Neural crest cell (in vitro differentiated cells): ENCODE measurements at regions not wholly inside any gene's neighbourhood (a gene's known extent, or its start where the extent isn't known, plus 50 kb on each side); places are given as distances from the start of the nearest gene placed in this dataset.

Experiments
- DNase-seq: peaks from one replicate; pipeline ENCODE4 v3.0.0; 2021; ENCODE audit warnings: low read depth, mixed read lengths, low spot score
- H3K27ac Mint-ChIP-seq: one replicate; pipeline ENCODE4 v1.8.0; 2021; ENCODE audit warnings: mild to moderate bottlenecking, mixed read lengths; ENCODE audit not compliant: unreplicated experiment
- H3K27me3 Mint-ChIP-seq: 2 replicates; pipeline ENCODE4 v1.8.0; 2021; ENCODE audit warnings: low read depth, mild to moderate bottlenecking, mixed read lengths
- H3K36me3 Mint-ChIP-seq: 2 replicates; pipeline ENCODE4 v1.8.0; 2021; ENCODE audit warnings: low read depth, mild to moderate bottlenecking, mixed read lengths
- H3K4me1 Mint-ChIP-seq: 2 replicates; pipeline ENCODE4 v1.8.0; 2021; ENCODE audit warnings: mixed read lengths
- H3K4me3 Mint-ChIP-seq: one replicate; pipeline ENCODE4 v1.8.0; 2021; ENCODE audit warnings: mild to moderate bottlenecking, mixed read lengths
- H3K9me3 Mint-ChIP-seq: 2 replicates; pipeline ENCODE4 v1.8.0; 2021; ENCODE audit warnings: mixed read lengths
- TF ChIP-seq, protein P1 (sequence below): fragments of 200-600 bp; sonication (generic); conservative IDR thresholded peaks from 2 replicates; pipeline ENCODE4 v1.5.0; 2021; ENCODE audit warnings: antibody characterized with exemption, mild to moderate bottlenecking

GRCh38 chr3:182699550-182700170 is 93.6 kb upstream of the ATP11B start:
- Mint-ChIP-seq H3K36me3 (no peaks in the 10 kb centered on the region), H3K4me1 (peaks cover 5% of the 10 kb centered on the region), H3K27me3 (peaks cover 4% of the 10 kb centered on the region), H3K9me3 (peaks cover 3% of the 10 kb centered on the region), H3K4me3 (no peak overlapping the region), H3K27ac (no peak overlapping the region)
- DNase-seq: no peak
- TF ChIP-seq, protein P1, sequence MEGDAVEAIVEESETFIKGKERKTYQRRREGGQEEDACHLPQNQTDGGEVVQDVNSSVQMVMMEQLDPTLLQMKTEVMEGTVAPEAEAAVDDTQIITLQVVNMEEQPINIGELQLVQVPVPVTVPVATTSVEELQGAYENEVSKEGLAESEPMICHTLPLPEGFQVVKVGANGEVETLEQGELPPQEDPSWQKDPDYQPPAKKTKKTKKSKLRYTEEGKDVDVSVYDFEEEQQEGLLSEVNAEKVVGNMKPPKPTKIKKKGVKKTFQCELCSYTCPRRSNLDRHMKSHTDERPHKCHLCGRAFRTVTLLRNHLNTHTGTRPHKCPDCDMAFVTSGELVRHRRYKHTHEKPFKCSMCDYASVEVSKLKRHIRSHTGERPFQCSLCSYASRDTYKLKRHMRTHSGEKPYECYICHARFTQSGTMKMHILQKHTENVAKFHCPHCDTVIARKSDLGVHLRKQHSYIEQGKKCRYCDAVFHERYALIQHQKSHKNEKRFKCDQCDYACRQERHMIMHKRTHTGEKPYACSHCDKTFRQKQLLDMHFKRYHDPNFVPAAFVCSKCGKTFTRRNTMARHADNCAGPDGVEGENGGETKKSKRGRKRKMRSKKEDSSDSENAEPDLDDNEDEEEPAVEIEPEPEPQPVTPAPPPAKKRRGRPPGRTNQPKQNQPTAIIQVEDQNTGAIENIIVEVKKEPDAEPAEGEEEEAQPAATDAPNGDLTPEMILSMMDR: no peak

DNA sequence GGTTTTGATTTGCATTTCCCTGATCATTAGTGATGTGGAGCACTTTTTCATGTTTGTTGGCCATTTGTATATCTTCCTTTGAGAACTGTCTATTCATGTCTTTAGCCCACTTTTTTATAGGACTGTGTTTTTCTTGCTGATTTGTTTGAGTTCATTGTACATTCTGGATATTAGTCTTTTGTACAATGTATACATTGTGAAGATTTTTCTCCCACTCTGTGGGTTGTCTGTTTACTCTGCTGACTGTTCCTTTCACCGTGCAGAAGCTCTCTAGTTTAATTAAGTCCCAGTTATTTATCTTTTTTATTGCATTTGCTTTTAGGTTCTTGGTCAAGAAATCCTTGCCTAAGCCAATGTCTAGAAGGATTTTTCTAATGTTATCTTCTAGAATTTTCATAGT is 91.1 kb upstream of the ATP11B start:
- no peak for DNase-seq
- no peak overlapping the region for H3K4me3 Mint-ChIP-seq
- H3K27ac Mint-ChIP-seq: no peak overlapping the region
- H3K9me3 Mint-ChIP-seq: peaks cover 3% of the 10 kb centered on the region
- H3K27me3 Mint-ChIP-seq: no peaks in the 10 kb centered on the region
- TF ChIP-seq, protein P1: no peak
- H3K36me3 Mint-ChIP-seq: no peaks in the 10 kb centered on the region
- H3K4me1 Mint-ChIP-seq: peaks cover 2% of the 10 kb centered on the region

GRCh38 chr3:182703233-182703632 is 90.1 kb upstream of the ATP11B start:
- Mint-ChIP-seq H3K27me3 (no peaks in the 10 kb centered on the region), H3K36me3 (no peaks in the 10 kb centered on the region), H3K4me3 (no peak overlapping the region), H3K9me3 (peaks cover 3% of the 10 kb centered on the region), H3K4me1 (no peaks in the 10 kb centered on the region), H3K27ac (no peak overlapping the region)
- TF ChIP-seq, protein P1: no peak
- no peak for DNase-seq

GRCh38 chr3:182704926-182705325 is 88.4 kb upstream of the ATP11B start:
- no peaks in the 10 kb centered on the region for H3K36me3 Mint-ChIP-seq
- H3K27ac Mint-ChIP-seq: no peak overlapping the region
- TF ChIP-seq, protein P1: peak; percentile 18

GRCh38 chr3:182708810-182709209 is 84.5 kb upstream of the ATP11B start:
- Mint-ChIP-seq H3K9me3 (no peaks in the 10 kb centered on the region), H3K27ac (no peak overlapping the region), H3K27me3 (no peaks in the 10 kb centered on the region), H3K4me1 (no peaks in the 10 kb centered on the region), H3K4me3 (no peak overlapping the region), H3K36me3 (no peaks in the 10 kb centered on the region)
- no peak for DNase-seq
- TF ChIP-seq, protein P1: no peak

More at GRCh38 chr3:182704926-182705325, 88.4 kb upstream of the ATP11B start:
- DNase-seq: no peak
- no peak overlapping the region for H3K4me3 Mint-ChIP-seq
- peaks cover 3% of the 10 kb centered on the region for H3K9me3 Mint-ChIP-seq
- H3K27me3 Mint-ChIP-seq: no peaks in the 10 kb centered on the region
- no peaks in the 10 kb centered on the region for H3K4me1 Mint-ChIP-seq
